ENCODE measurements at regions not wholly inside any gene's neighbourhood (a gene's known extent, or its start where the extent isn't known, plus 50 kb on each side); places are given as distances from the start of the nearest gene placed in this dataset.

DNA sequence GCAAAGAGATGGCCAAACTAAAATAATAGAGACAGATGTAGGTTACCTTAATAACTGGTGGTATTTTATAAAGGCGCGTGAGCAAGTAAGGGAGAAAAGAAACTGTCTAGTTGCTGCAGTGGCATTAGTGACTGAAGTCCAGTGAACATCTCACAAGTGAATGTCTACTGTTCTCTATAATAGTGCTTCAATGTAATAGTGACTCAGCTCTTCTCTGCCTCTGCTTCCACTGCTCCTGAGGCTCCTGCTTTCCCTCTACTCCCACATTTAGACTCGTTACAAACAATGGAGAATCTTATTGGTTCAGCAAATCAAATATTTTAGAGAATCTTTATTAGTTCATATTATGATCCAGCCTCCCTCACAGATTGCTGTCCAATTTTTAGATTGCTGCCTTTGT, 779.1 kb upstream of the HTR2C start:
- TF ChIP-seq, protein P1, sequence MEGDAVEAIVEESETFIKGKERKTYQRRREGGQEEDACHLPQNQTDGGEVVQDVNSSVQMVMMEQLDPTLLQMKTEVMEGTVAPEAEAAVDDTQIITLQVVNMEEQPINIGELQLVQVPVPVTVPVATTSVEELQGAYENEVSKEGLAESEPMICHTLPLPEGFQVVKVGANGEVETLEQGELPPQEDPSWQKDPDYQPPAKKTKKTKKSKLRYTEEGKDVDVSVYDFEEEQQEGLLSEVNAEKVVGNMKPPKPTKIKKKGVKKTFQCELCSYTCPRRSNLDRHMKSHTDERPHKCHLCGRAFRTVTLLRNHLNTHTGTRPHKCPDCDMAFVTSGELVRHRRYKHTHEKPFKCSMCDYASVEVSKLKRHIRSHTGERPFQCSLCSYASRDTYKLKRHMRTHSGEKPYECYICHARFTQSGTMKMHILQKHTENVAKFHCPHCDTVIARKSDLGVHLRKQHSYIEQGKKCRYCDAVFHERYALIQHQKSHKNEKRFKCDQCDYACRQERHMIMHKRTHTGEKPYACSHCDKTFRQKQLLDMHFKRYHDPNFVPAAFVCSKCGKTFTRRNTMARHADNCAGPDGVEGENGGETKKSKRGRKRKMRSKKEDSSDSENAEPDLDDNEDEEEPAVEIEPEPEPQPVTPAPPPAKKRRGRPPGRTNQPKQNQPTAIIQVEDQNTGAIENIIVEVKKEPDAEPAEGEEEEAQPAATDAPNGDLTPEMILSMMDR (IDR thresholded peaks at IDR 0.05; ENCODE audit: insufficient read depth, low read length), result no peak
- no peak for TF ChIP-seq POLR2AphosphoS5 (IDR thresholded peaks at IDR 0.05; ENCODE audit: low read depth)
- TF ChIP-seq GABPA (IDR thresholded peaks at IDR 0.05; ENCODE audit: low read depth), result no peak
